Transverse colon (tissue), 4 donors: ENCODE measurements at regions not wholly inside any gene's neighbourhood (a gene's known extent, or its start where the extent isn't known, plus 50 kb on each side); places are given as distances from the start of the nearest gene placed in this dataset.

Experiments used
- DNase-seq: peaks from one replicate; pipeline ENCODE4 v3.0.0-alpha.2; 2019
- H3K27ac ChIP-seq, 4 donors: fragments of 200-600 bp; sonication (generic); 2 replicates each; pipeline ENCODE4 v1.5.1; 2016 to 2018; ENCODE audit warnings: inconsistent platforms in 4 of 4
- H3K27me3 ChIP-seq: fragments of 200-600 bp; sonication (generic); 2 replicates; pipeline ENCODE4 v1.5.1; 2017; ENCODE audit warnings: inconsistent platforms
- H3K36me3 ChIP-seq, 4 donors: fragments of 200-600 bp; sonication (generic); 2 replicates each; pipeline ENCODE4 v1.5.1; 2017 to 2019; ENCODE audit warnings: inconsistent platforms in 4 of 4
- H3K4me1 ChIP-seq, 4 donors: fragments of 200-600 bp; sonication (generic); 2 replicates each; pipeline ENCODE4 v1.5.1; 2017 to 2020; ENCODE audit warnings: inconsistent platforms in 4 of 4
- H3K4me3 ChIP-seq, 4 donors: fragments of 200-600 bp; sonication (generic); 1 replicate in 1 of 4; 2 replicates in 3 of 4; pipeline versions ENCODE4 v1.5.1 to v1.6.1; 2017 to 2019; ENCODE audit warnings: inconsistent platforms in 4 of 4
- H3K9me3 ChIP-seq, 2 donors: fragments of 200-600 bp; sonication (generic); 2 replicates each; pipeline ENCODE4 v1.5.1; 2017 to 2019; ENCODE audit warnings: inconsistent platforms in 2 of 2
- CTCF ChIP-seq, 5 experiments: fragments of 200-600 bp in 3 of 5; fragments of 450-650 bp in 2 of 5; sonication (generic) in 3 of 5; IDR thresholded peaks; 1 replicate in 2 of 5; 2 replicates in 3 of 5; pipeline ENCODE4 v1.5.1; 2016 to 2017; ENCODE audit warnings: antibody characterized with exemption in 5 of 5, inconsistent platforms in 3 of 5, mild to moderate bottlenecking in 2 of 5, moderate library complexity in 1 of 5
- EP300 ChIP-seq: sonication (generic); formaldehyde crosslinking; IDR thresholded peaks from one replicate; pipeline ENCODE4 v1.6.1; 2017; ENCODE audit warnings: antibody characterized with exemption, low read depth
- POLR2A ChIP-seq: fragments of 450-650 bp; IDR thresholded peaks from one replicate; pipeline ENCODE4 v1.6.1; 2016; ENCODE audit warnings: antibody characterized with exemption, mild to moderate bottlenecking, moderate library complexity
- POLR2AphosphoS5 ChIP-seq, 3 donors: sonication (generic); formaldehyde crosslinking; IDR thresholded peaks; one replicate each; pipeline ENCODE4 v1.6.1; 2016; ENCODE audit warnings: antibody characterized with exemption in 3 of 3
- WGBS, 2 donors: methylation state at CpG; one replicate each; pipeline ENCODE4 v1.1.5; 2018; ENCODE audit warnings: low coverage in 1 of 2; 5-methylcytosine and 5-hydroxymethylcytosine counted together
- in situ Hi-C, 4 donors: fragments of 200-750 bp; cut with MboI; loops; one replicate each; pipeline versions ENCODE4 v1.15.0 to v1.15.1; 2017; ENCODE audit warnings: low sequenced_read_pairs in 3 of 4, low pct_ligation_motif_present in 1 of 4, low pct_unique_long_range_greater_than_20kb in 1 of 4
- intact Hi-C: fragments of 100-400 bp; cut with DNase I; formaldehyde crosslinking; loops from one replicate; pipeline ENCODE4 v1.15.1; 2023; ENCODE audit warnings: low total_unique reads

DNA sequence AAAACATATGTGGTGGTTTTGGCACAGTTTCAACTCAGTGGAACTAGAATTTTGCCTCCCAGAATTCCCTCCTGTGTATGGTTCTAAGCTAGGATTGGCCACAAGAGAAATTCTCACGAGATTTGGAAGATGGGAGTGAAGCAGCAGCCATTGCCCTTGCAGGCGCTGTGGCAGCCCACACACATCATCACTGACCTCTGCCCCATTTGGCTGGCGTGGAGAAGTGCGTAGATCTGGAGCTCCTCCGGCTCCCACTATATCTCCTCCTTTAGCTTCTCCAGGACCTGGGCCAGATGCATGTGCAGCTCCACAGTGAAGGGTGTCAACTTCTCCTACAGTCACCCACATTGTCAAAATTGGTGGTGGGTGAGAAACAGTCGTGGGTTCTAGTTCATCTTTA is 199.6 kb downstream of the EFHB start:
- intact Hi-C loops: no loop called here
- Histone ChIP-seq H3K27ac (no peak overlapping the region), H3K9me3 (no peaks in the 10 kb centered on the region), H3K4me1 (peaks cover 0 to 7% (median 0%) of the 10 kb centered on the region in 4 donors), H3K27me3 (no peaks in the 10 kb centered on the region), H3K36me3 (no peaks in the 10 kb centered on the region), H3K4me3 (no peak overlapping the region)
- in situ Hi-C loops: no loop called here
- TF ChIP-seq POLR2A: no peak
- no peak for TF ChIP-seq EP300
- TF ChIP-seq POLR2AphosphoS5 (IDR thresholded peaks at IDR 0.05): no peak
- no peak for TF ChIP-seq CTCF (IDR thresholded peaks at IDR 0.05)
- no peak for DNase-seq
- WGBS, 2 donors: 68% methylated on average over 6 of the region's 6 CpGs; no CpG with 5 or more reads in 1 of the 2 donors

- TF ChIP-seq POLR2A (no peak), EP300 (no peak), POLR2AphosphoS5 (IDR thresholded peaks at IDR 0.05) (no peak), CTCF (IDR thresholded peaks at IDR 0.05) (no peak)
- 65 to 94% methylated on average over 2 to 3 of the region's 3 CpGs for WGBS, 2 donors
- H3K27me3 ChIP-seq: no peaks in the 10 kb centered on the region
- no peaks in the 10 kb centered on the region for H3K9me3 ChIP-seq
- no peaks in the 10 kb centered on the region for H3K4me1 ChIP-seq
- in situ Hi-C loops (no loop called here), intact Hi-C loops (no loop called here)
- H3K27ac ChIP-seq: no peak overlapping the region
- no peak overlapping the region for H3K4me3 ChIP-seq
- H3K36me3 ChIP-seq: no peaks in the 10 kb centered on the region
- DNase-seq: no peak
Observed at GRCh38 chr3:19725000-19725399, 209.0 kb downstream of the EFHB start.

DNA sequence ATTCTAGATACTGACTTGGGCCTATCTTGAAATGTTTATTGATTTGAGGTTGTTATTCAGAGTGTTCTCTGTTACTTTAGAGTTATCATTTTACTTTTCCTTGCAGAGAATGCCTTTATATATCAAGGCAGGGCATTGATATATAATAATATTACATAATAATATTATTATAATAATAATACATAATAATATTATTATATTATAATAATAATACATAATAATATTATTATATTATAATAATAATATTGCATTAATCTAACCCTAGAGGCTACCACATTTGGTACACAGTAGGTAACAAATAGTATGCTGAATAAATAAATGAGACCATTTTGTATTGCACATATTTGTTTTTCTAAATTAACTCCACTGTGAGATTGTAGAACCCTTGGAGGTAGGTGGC is 216.3 kb downstream of the EFHB start:
- Histone ChIP-seq H3K27ac (no peak overlapping the region), H3K9me3 (no peaks in the 10 kb centered on the region), H3K4me3 (no peak overlapping the region), H3K27me3 (no peaks in the 10 kb centered on the region), H3K4me1 (no peaks in the 10 kb centered on the region), H3K36me3 (no peaks in the 10 kb centered on the region)
- DNase-seq: no peak
- TF ChIP-seq EP300 (no peak), POLR2AphosphoS5 (IDR thresholded peaks at IDR 0.05) (no peak), POLR2A (no peak), CTCF (IDR thresholded peaks at IDR 0.05) (no peak)
- in situ Hi-C loops (no loop called here), intact Hi-C loops (no loop called here)

DNA sequence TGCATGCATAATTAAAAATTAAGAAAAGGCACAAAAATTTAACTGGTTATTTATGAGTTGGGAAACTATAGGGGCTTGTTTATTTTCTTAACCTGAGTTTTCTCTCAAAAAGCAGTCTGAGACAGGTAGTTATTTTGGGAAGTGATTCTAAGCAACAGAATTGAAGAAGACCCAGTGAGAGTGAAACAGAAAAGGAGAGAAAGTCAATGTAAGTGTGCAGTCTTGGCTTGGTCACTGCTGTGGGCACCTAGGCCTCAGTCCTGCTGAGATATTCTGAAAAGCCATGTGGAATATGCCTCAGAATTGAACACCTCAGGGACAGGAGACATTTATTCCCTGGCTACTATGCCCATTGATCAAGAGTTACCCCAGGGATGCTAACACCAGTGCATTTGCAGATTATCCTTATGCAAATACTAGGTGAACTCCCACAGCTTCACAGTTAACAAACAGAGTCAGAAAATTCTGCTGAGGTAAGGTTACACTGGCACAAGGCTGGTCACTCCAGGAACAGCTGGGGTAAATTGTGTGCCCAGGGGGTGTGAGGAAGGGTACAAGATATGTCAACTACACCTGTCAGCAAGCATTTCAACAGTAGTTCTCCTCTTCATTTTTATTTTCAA is 222.7 kb downstream of the EFHB start:
- no peaks in the 10 kb centered on the region for H3K27me3 ChIP-seq
- intact Hi-C loops: no loop called here

More for the DNA sequence above, 222.7 kb downstream of the EFHB start:
- DNase-seq: no peak
- TF ChIP-seq CTCF (IDR thresholded peaks at IDR 0.05) (no peak), POLR2AphosphoS5 (IDR thresholded peaks at IDR 0.05) (no peak), POLR2A (no peak), EP300 (no peak)
- Histone ChIP-seq H3K4me1 (no peaks in the 10 kb centered on the region), H3K27ac (no peak overlapping the region), H3K4me3 (no peak overlapping the region), H3K36me3 (no peaks in the 10 kb centered on the region), H3K9me3 (no peaks in the 10 kb centered on the region)
- in situ Hi-C loops: no loop called here
